H9 (cell line): ENCODE measurements at regions not wholly inside any gene's neighbourhood (a gene's known extent, or its start where the extent isn't known, plus 50 kb on each side); places are given as distances from the start of the nearest gene placed in this dataset.

Experiments used
- DNase-seq: peaks from one replicate; pipeline ENCODE4 v3.0.0-alpha.2; 2017
- H2AFZ ChIP-seq: one replicate; pipeline ENCODE4 v1.6.1; 2013; ENCODE audit warnings: mild to moderate bottlenecking, low read length, control low read depth, moderate library complexity
- H2AK5ac ChIP-seq: 2 replicates; pipeline ENCODE4 v1.6.1; 2013; ENCODE audit warnings: low read length, control low read depth, mixed read lengths; ENCODE audit not compliant: insufficient read length
- H2BK120ac ChIP-seq: one replicate; pipeline ENCODE4 v1.6.1; 2013; ENCODE audit warnings: low read depth, mild to moderate bottlenecking, low read length, control low read depth, inconsistent platforms; ENCODE audit not compliant: poor library complexity, severe bottlenecking
- H2BK12ac ChIP-seq: 2 replicates; pipeline ENCODE4 v1.6.1; 2013; ENCODE audit warnings: low read length, control low read depth, mixed read lengths, low read depth; ENCODE audit not compliant: insufficient read length
- H2BK15ac ChIP-seq: 2 replicates; pipeline ENCODE4 v1.6.1; 2013; ENCODE audit warnings: low read depth, low read length, control low read depth
- H2BK20ac ChIP-seq: one replicate; pipeline ENCODE4 v1.6.1; 2013; ENCODE audit warnings: low read depth, mild to moderate bottlenecking, low read length, control low read depth, inconsistent platforms; ENCODE audit not compliant: poor library complexity, severe bottlenecking
- H2BK5ac ChIP-seq: 2 replicates; pipeline ENCODE4 v1.6.1; 2013; ENCODE audit warnings: low read length, control low read depth, mixed read lengths; ENCODE audit not compliant: insufficient read length
- H3K14ac ChIP-seq: 2 replicates; pipeline ENCODE4 v1.6.1; 2013; ENCODE audit warnings: low read length, control low read depth; ENCODE audit not compliant: insufficient read depth
- H3K18ac ChIP-seq: 2 replicates; pipeline ENCODE4 v1.6.1; 2013; ENCODE audit warnings: low read depth, mild to moderate bottlenecking, mixed read lengths, low read length, control low read depth; ENCODE audit not compliant: insufficient read length
- H3K23ac ChIP-seq: 2 replicates; pipeline ENCODE4 v1.6.1; 2013; ENCODE audit warnings: low read length, control low read depth, mixed read lengths, low read depth; ENCODE audit not compliant: insufficient read length
- H3K23me2 ChIP-seq: 2 replicates; pipeline ENCODE4 v1.6.1; 2013; ENCODE audit warnings: low read depth, mild to moderate bottlenecking, mixed read lengths, low read length, control low read depth; ENCODE audit not compliant: insufficient read length, poor library complexity, severe bottlenecking
- H3K27ac ChIP-seq: 2 replicates; pipeline ENCODE4 v1.5.1; 2013; ENCODE audit warnings: low read length, control low read depth, mixed read lengths, low read depth; ENCODE audit not compliant: insufficient read length
- H3K27me3 ChIP-seq: 2 replicates; pipeline ENCODE4 v1.6.1; 2013; ENCODE audit warnings: low read length, control low read depth, inconsistent platforms; ENCODE audit not compliant: insufficient read depth
- H3K4ac ChIP-seq: 2 replicates; pipeline ENCODE4 v1.6.1; 2013; ENCODE audit warnings: low read depth, mild to moderate bottlenecking, control low read depth, inconsistent platforms, low read length, moderate library complexity
- H3K4me1 ChIP-seq: 2 replicates; pipeline ENCODE4 v1.6.1; 2013; ENCODE audit warnings: low read length, control low read depth, inconsistent platforms; ENCODE audit not compliant: insufficient read depth
- H3K4me2 ChIP-seq: 2 replicates; pipeline ENCODE4 v1.6.1; 2013; ENCODE audit warnings: low read length, control low read depth, mixed read lengths; ENCODE audit not compliant: insufficient read length, insufficient read depth
- H3K56ac ChIP-seq: 2 replicates; pipeline ENCODE4 v1.6.1; 2013; ENCODE audit warnings: low read depth, mild to moderate bottlenecking, mixed read lengths, low read length, control low read depth; ENCODE audit not compliant: insufficient read length
- H3K79me1 ChIP-seq: 2 replicates; pipeline ENCODE4 v1.6.1; 2013; ENCODE audit warnings: low read depth, mild to moderate bottlenecking, moderate library complexity, low read length, control low read depth, inconsistent platforms; ENCODE audit not compliant: insufficient read depth, poor library complexity, severe bottlenecking
- H3K79me2 ChIP-seq: 2 replicates; pipeline ENCODE4 v1.6.1; 2013; ENCODE audit warnings: low read length, control low read depth, inconsistent platforms; ENCODE audit not compliant: insufficient read depth
- H3K9ac ChIP-seq: 2 replicates; pipeline ENCODE4 v1.6.1; 2013; ENCODE audit warnings: low read length, control low read depth, mixed read lengths; ENCODE audit not compliant: insufficient read length; ENCODE audit errors: extremely low read depth
- H3K9me3 ChIP-seq: one replicate; pipeline ENCODE4 v1.6.1; 2013; ENCODE audit warnings: low read depth, low read length, inconsistent platforms; ENCODE audit not compliant: control insufficient read depth
- H3T11ph ChIP-seq: one replicate; pipeline ENCODE4 v1.6.1; 2013; ENCODE audit warnings: mild to moderate bottlenecking, low read length, control low read depth, inconsistent platforms
- H4K20me1 ChIP-seq: one replicate; pipeline ENCODE4 v1.6.1; 2013; ENCODE audit not compliant: control insufficient read depth, insufficient read length, insufficient read depth
- H4K5ac ChIP-seq: 2 replicates; pipeline ENCODE4 v1.6.1; 2013; ENCODE audit warnings: low read depth, mild to moderate bottlenecking, mixed read lengths, low read length, control low read depth; ENCODE audit not compliant: insufficient read length
- H4K8ac ChIP-seq: replicated peaks from 2 replicates; pipeline ENCODE4 v1.6.1; 2013; ENCODE audit warnings: low read length, control low read depth, mixed read lengths, low read depth; ENCODE audit not compliant: insufficient read length
- H4K91ac ChIP-seq: 2 replicates; pipeline ENCODE4 v1.6.1; 2013; ENCODE audit warnings: low read depth, mild to moderate bottlenecking, moderate library complexity, mixed read lengths, low read length, control low read depth; ENCODE audit not compliant: insufficient read length
- H3K27ac Mint-ChIP-seq, 3 experiments: 2 replicates in 2 of 3; 3 replicates in 1 of 3; pipeline ENCODE4 v1.8.0; 2020 to 2021; ENCODE audit warnings: mixed read lengths in 3 of 3, mild to moderate bottlenecking in 1 of 3, moderate library complexity in 1 of 3
- H3K27me3 Mint-ChIP-seq: 2 replicates; pipeline ENCODE4 v1.8.0; 2021; ENCODE audit warnings: low read depth, mild to moderate bottlenecking, moderate library complexity, mixed read lengths
- H3K36me3 Mint-ChIP-seq, 3 experiments: 2 replicates in 2 of 3; 3 replicates in 1 of 3; pipeline ENCODE4 v1.8.0; 2020 to 2021; ENCODE audit warnings: low read depth in 3 of 3, mixed read lengths in 3 of 3; ENCODE audit not compliant: insufficient read depth in 1 of 3
- H3K4me1 Mint-ChIP-seq, 2 experiments: 2 replicates each; pipeline ENCODE4 v1.8.0; 2020; ENCODE audit warnings: mixed read lengths in 2 of 2
- H3K4me3 Mint-ChIP-seq, 2 experiments: 2 replicates in 1 of 2; 3 replicates in 1 of 2; pipeline ENCODE4 v1.8.0; 2020 to 2021; ENCODE audit warnings: mild to moderate bottlenecking in 2 of 2, mixed read lengths in 2 of 2, moderate library complexity in 1 of 2
- H3K9me3 Mint-ChIP-seq, 2 experiments: 2 replicates in 1 of 2; 3 replicates in 1 of 2; pipeline ENCODE4 v1.8.0; 2020; ENCODE audit warnings: mild to moderate bottlenecking in 2 of 2, mixed read lengths in 2 of 2, moderate library complexity in 1 of 2
- CTCF ChIP-seq: fragments of 200-600 bp; sonication (generic); conservative IDR thresholded peaks from 3 replicates; pipeline ENCODE4 v1.8.0; 2021; ENCODE audit warnings: antibody characterized with exemption, mild to moderate bottlenecking
- WGBS: extraction: QIAGEN DNeasy Blood & Tissue Kit; methylation state at CpG from one replicate; pipeline ENCODE4 v1.1.7; 2013; ENCODE audit warnings: missing lambda C conversion rate, low lambda C conversion rate, mixed read lengths; ENCODE audit not compliant: insufficient read length; ENCODE audit errors: extremely low coverage; 5-methylcytosine and 5-hydroxymethylcytosine counted together

- H3K27me3 ChIP-seq = no peaks in the 10 kb centered on the region
- H4K5ac ChIP-seq = no peak overlapping the region
- H3K23me2 ChIP-seq = no peaks in the 10 kb centered on the region
- H3K14ac ChIP-seq = 0 out of 2 replicates have a peak overlapping the region, but pooled peaks have one; percentile 12
- no peaks in the 10 kb centered on the region for H3K79me1 ChIP-seq
- H4K20me1 ChIP-seq = no peaks in the 10 kb centered on the region
- peak overlapping the region; percentile 43 for H3K4me2 ChIP-seq
- Mint-ChIP-seq H3K4me3 (no peak overlapping the region), H3K9me3 (no peaks in the 10 kb centered on the region; a peak in 1 of 5 replicates), H3K27me3 (no peaks in the 10 kb centered on the region; the same call in 1 of the 2 replicates), H3K27ac (peak overlapping the region; percentile 40 to 45 (median 41); a peak in 3 of 7 replicates), H3K4me1 (peaks cover 38 to 44% of the 10 kb centered on the region in 2 experiments), H3K36me3 (no peaks in the 10 kb centered on the region)
- no peak overlapping the region for H3K23ac ChIP-seq
- no peak overlapping the region for H2AK5ac ChIP-seq
- H3K9ac ChIP-seq = no peak overlapping the region
- no CpG with 5 or more reads among the region's 4 CpGs for WGBS
- no peak overlapping the region for H3T11ph ChIP-seq
- no peak overlapping the region for H3K27ac ChIP-seq
- H4K91ac ChIP-seq = no peak overlapping the region
- no peak for TF ChIP-seq CTCF
- no peak overlapping the region for H3K4ac ChIP-seq
- H3K79me2 ChIP-seq = no peaks in the 10 kb centered on the region
- no peak overlapping the region for H2BK120ac ChIP-seq
- no peak overlapping the region for H4K8ac ChIP-seq
- H2BK5ac ChIP-seq = no peak overlapping the region
- H2BK12ac ChIP-seq = no peak overlapping the region
- no peak overlapping the region for H2AFZ ChIP-seq
- no peak overlapping the region for H3K56ac ChIP-seq
- no peak for DNase-seq
- H3K4me1 ChIP-seq = peaks cover 8% of the 10 kb centered on the region; the same call in 1 of the 2 replicates
- no peak overlapping the region for H3K18ac ChIP-seq
- no peak overlapping the region for H2BK15ac ChIP-seq
- no peak overlapping the region for H2BK20ac ChIP-seq
- H3K9me3 ChIP-seq = no peaks in the 10 kb centered on the region
Observed at GRCh38 chr20:19958928-19959327, 58.2 kb upstream of the NAA20 start.
